ENCODE measurements at regions not wholly inside any gene's neighbourhood (a gene's known extent, or its start where the extent isn't known, plus 50 kb on each side); places are given as distances from the start of the nearest gene placed in this dataset.

GRCh38 chr6:18584372-18584771 is 197.2 kb downstream of the RNF144B start:
- TF ChIP-seq CTCF (conservative IDR thresholded peaks at IDR 0.05; ENCODE audit: low read depth, low read length) (no peak), EZH2 (IDR thresholded peaks at IDR 0.05; ENCODE audit: low read length, unreplicated experiment) (no peak), EZH2phosphoT487 (IDR thresholded peaks at IDR 0.05; ENCODE audit: borderline replicate concordance, low read length) (no peak)

Measured in PC-3 (cell line).